ENCODE measurements at regions not wholly inside any gene's neighbourhood (a gene's known extent, or its start where the extent isn't known, plus 50 kb on each side); places are given as distances from the start of the nearest gene placed in this dataset.

DNA sequence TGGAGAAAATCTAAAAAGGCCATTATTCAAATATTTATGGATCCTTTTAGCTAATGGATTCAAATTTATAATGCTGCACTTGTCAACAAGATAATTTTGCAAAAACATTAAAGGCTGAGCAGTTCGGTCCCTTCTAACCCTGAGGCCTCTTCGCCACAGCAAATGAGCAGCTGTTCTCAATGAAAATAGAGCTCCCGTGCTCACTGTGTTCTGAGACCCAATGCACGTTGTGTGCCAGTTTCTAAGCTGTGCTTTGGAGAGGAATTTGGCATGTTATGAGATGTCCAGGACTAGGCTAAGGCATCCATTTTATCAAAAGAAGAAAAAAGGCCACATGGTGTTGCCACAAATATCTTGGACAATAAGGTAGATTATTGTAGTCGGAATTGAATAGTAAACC is 220.1 kb upstream of the TSHZ2 start:
- TF ChIP-seq CTCF (IDR thresholded peaks at IDR 0.05; ENCODE audit: poor library complexity, severe bottlenecking) (no peak), REST (IDR thresholded peaks at IDR 0.05; ENCODE audit: borderline replicate concordance) (no peak), TAF1 (IDR thresholded peaks at IDR 0.05; ENCODE audit: low read depth) (no peak), MXI1 (conservative IDR thresholded peaks at IDR 0.05; ENCODE audit: poor library complexity, severe bottlenecking) (no peak)
